Common myeloid progenitor, CD34-positive (primary cell): ENCODE measurements at regions not wholly inside any gene's neighbourhood (a gene's known extent, or its start where the extent isn't known, plus 50 kb on each side); places are given as distances from the start of the nearest gene placed in this dataset.

Experiments used
- CTCF ChIA-PET: fragments of 350-600 bp; sonication (Branson Sonifier 250); formaldehyde crosslinking; loops from one replicate; lab custom pipeline; 2021; ENCODE audit warnings: antibody characterized with exemption; lab: Charles Lee
- POLR2A ChIA-PET: fragments of 350-600 bp; sonication (Branson Sonifier 250); formaldehyde crosslinking; loops from one replicate; lab custom pipeline; 2021; ENCODE audit warnings: antibody characterized with exemption; lab: Charles Lee
- DNase-seq, 3 donors: peaks; one replicate each; pipeline versions ENCODE4 v3.0.0 to v3.0.0-alpha.2; 2013
- H3K27ac ChIP-seq, 2 experiments: 1 replicate in 1 of 2; 2 replicates in 1 of 2; pipeline ENCODE4 v1.7.0; 2013; ENCODE audit warnings: inconsistent platforms in 2 of 2, low read length in 2 of 2, mild to moderate bottlenecking in 2 of 2, low read depth in 1 of 2, moderate library complexity in 1 of 2; ENCODE audit not compliant: severe bottlenecking in 2 of 2, insufficient read depth in 1 of 2, poor library complexity in 1 of 2
- H3K27me3 ChIP-seq, 5 experiments: replicated peaks in 2 of 5; 1 replicate in 3 of 5; 2 replicates in 2 of 5; pipeline versions ENCODE4 v1.6.1 to v1.7.0; 2013; ENCODE audit warnings: low read length in 4 of 5, mild to moderate bottlenecking in 2 of 5, moderate library complexity in 2 of 5, inconsistent platforms in 1 of 5; ENCODE audit not compliant: insufficient read depth in 5 of 5, control insufficient read depth in 4 of 5
- H3K36me3 ChIP-seq, 4 experiments: 1 replicate in 2 of 4; 2 replicates in 2 of 4; pipeline versions ENCODE4 v1.6.1 to v1.7.0; 2013; ENCODE audit warnings: low read length in 3 of 4, control low read depth in 1 of 4, mild to moderate bottlenecking in 1 of 4; ENCODE audit not compliant: control insufficient read depth in 4 of 4, insufficient read depth in 4 of 4
- H3K4me1 ChIP-seq, 4 experiments: 1 replicate in 3 of 4; 2 replicates in 1 of 4; pipeline versions ENCODE4 v1.6.1 to v1.7.1; 2013; ENCODE audit warnings: low read length in 3 of 4, mild to moderate bottlenecking in 3 of 4, control low read depth in 1 of 4, inconsistent platforms in 1 of 4, moderate library complexity in 1 of 4; ENCODE audit not compliant: control insufficient read depth in 4 of 4, insufficient read depth in 4 of 4; ENCODE audit errors: control extremely low read depth in 1 of 4
- H3K4me3 ChIP-seq, 7 experiments: 1 replicate in 4 of 7; 2 replicates in 3 of 7; pipeline versions ENCODE4 v1.5.1 to v1.7.0; 2013; ENCODE audit warnings: mild to moderate bottlenecking in 7 of 7, low read length in 6 of 7, moderate library complexity in 6 of 7, inconsistent platforms in 2 of 7, low read depth in 2 of 7, control low read depth in 1 of 7; ENCODE audit not compliant: insufficient read depth in 4 of 7, control insufficient read depth in 1 of 7; ENCODE audit errors: extremely low read depth in 1 of 7
- H3K9me3 ChIP-seq, 5 experiments: 1 replicate in 4 of 5; 2 replicates in 1 of 5; pipeline versions ENCODE4 v1.6.1 to v1.7.1; 2013; ENCODE audit warnings: low read length in 4 of 5, mild to moderate bottlenecking in 2 of 5, inconsistent platforms in 1 of 5, low read depth in 1 of 5, moderate library complexity in 1 of 5; ENCODE audit not compliant: control insufficient read depth in 4 of 5, insufficient read depth in 2 of 5; ENCODE audit errors: control extremely low read depth in 1 of 5
- WGBS: methylation state at CpG from one replicate; pipeline ENCODE4 v1.1.5; 2013; ENCODE audit not compliant: insufficient coverage; 5-methylcytosine and 5-hydroxymethylcytosine counted together

GRCh38 chr6:15781333-15781732 is 118.5 kb upstream of the DTNBP1 start:
- H3K4me3 ChIP-seq = no peak overlapping the region
- DNase-seq = no peak
- POLR2A ChIA-PET = no interaction called here
- no peaks in the 10 kb centered on the region for H3K27me3 ChIP-seq
- no peak overlapping the region for H3K27ac ChIP-seq
- CTCF ChIA-PET = interaction anchor here (1.0 to 1.1 kb wide), 3 partner anchors 17 to 424 kb away, joined by 3 to 5 read pairs (median 3); no protein-coding TSS in a partner anchor
- WGBS = no CpG with 5 or more reads among the region's 3 CpGs
- no peaks in the 10 kb centered on the region for H3K36me3 ChIP-seq
- H3K9me3 ChIP-seq = no peaks in the 10 kb centered on the region
- no peaks in the 10 kb centered on the region for H3K4me1 ChIP-seq

GRCh38 chr6:15780437-15780836 is 117.6 kb upstream of the DTNBP1 start:
- CTCF ChIA-PET = interaction anchor here (1.1 to 1.5 kb wide), 3 partner anchors 8 to 425 kb away, joined by 3 to 5 read pairs (median 4); no protein-coding TSS in a partner anchor
- Histone ChIP-seq H3K4me1 (no peaks in the 10 kb centered on the region), H3K9me3 (no peaks in the 10 kb centered on the region), H3K27ac (no peak overlapping the region), H3K36me3 (no peaks in the 10 kb centered on the region), H3K27me3 (no peaks in the 10 kb centered on the region), H3K4me3 (no peak overlapping the region)
- POLR2A ChIA-PET = no interaction called here
- DNase-seq = no peak
- 0% methylated on average over 1 of the region's 2 CpGs for WGBS

- no peak for DNase-seq
- 97% methylated on average over 3 of the region's 3 CpGs for WGBS
- Histone ChIP-seq H3K27me3 (no peaks in the 10 kb centered on the region), H3K27ac (no peak overlapping the region), H3K36me3 (no peaks in the 10 kb centered on the region), H3K9me3 (no peaks in the 10 kb centered on the region), H3K4me3 (no peak overlapping the region), H3K4me1 (no peaks in the 10 kb centered on the region)
- CTCF ChIA-PET = interaction anchor here (1.4 to 1.5 kb wide), 2 partner anchors 9 to 88 kb away, joined by 3 to 4 read pairs; no protein-coding TSS in a partner anchor
- POLR2A ChIA-PET = no interaction called here
These were observed 116.9 kb upstream of the DTNBP1 start for GRCh38 chr6:15779726-15780125.

GRCh38 chr6:15776458-15776980 is 113.7 kb upstream of the DTNBP1 start:
- no peaks in the 10 kb centered on the region for H3K4me1 ChIP-seq
- CTCF ChIA-PET = no interaction called here
- DNase-seq = no peak
- H3K36me3 ChIP-seq = no peaks in the 10 kb centered on the region
- no CpG with 5 or more reads among the region's 2 CpGs for WGBS
- H3K27me3 ChIP-seq = no peaks in the 10 kb centered on the region
- POLR2A ChIA-PET = no interaction called here
- H3K27ac ChIP-seq = no peak overlapping the region
- no peak overlapping the region for H3K4me3 ChIP-seq
- H3K9me3 ChIP-seq = no peaks in the 10 kb centered on the region

DNA sequence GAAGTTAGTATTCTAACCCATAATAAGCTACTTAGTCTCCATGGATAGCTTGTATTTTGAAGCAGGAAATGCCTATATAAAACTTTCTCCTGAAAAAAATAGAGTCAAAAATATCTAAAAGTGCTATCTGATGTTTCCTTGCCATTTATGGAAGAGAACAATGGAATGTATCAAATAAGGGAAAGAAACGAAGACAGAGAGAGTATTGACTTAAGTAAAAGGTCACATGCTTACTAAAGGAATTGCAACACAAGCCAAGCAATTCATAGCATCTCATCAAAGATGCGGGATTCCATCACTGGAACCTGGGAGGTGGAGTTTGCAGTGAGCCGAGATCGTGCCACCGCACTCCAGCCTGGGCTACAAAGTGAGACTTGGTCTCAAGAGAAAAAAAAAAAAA is 112.9 kb upstream of the DTNBP1 start:
- POLR2A ChIA-PET = no interaction called here
- 100% methylated on average over 3 of the region's 5 CpGs for WGBS

DNA sequence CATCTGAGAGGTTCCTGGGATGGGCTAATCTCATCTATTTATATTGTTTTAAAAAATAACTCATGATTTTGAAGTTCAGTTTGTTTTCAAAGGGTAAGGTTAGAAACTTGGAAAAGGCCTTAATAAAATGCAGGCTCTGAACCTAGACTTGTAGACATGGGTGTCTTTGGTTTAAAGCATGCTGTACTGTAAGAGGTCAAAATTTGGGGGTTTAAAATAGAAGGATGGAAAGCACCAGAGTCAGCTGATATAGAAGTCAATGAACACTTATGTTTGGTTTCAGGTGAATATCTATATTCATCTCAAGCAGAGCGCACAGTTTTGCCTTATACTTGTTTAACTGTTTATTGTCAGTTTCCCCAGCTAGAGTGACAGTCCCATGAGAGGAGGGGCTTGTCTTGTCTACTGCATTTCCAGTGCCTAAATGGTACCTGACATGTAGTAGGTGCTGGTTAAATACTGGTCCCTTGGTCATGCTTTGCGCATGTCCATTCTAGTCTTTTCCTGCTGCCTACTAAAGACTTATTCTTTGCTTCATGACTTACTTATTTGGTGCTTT is 112.3 kb upstream of the DTNBP1 start:
- no peak overlapping the region for H3K4me3 ChIP-seq
- no peaks in the 10 kb centered on the region for H3K9me3 ChIP-seq
- WGBS = 89% methylated on average over 1 of the region's 2 CpGs
- no peaks in the 10 kb centered on the region for H3K36me3 ChIP-seq
- H3K27me3 ChIP-seq = no peaks in the 10 kb centered on the region
- ChIA-PET POLR2A (no interaction called here), CTCF (interaction anchor here (0.7 kb wide), 1 partner anchor 84 kb away, joined by 3 read pairs; no protein-coding TSS in a partner anchor)
- no peak for DNase-seq
- no peak overlapping the region for H3K27ac ChIP-seq
- no peaks in the 10 kb centered on the region for H3K4me1 ChIP-seq

More for the DNA sequence above, 112.9 kb upstream of the DTNBP1 start:
- CTCF ChIA-PET = no interaction called here
- Histone ChIP-seq H3K27ac (no peak overlapping the region), H3K36me3 (no peaks in the 10 kb centered on the region), H3K27me3 (no peaks in the 10 kb centered on the region), H3K9me3 (no peaks in the 10 kb centered on the region), H3K4me1 (no peaks in the 10 kb centered on the region), H3K4me3 (no peak overlapping the region)
- DNase-seq = no peak

- Histone ChIP-seq H3K27me3 (no peaks in the 10 kb centered on the region), H3K27ac (no peak overlapping the region)
- WGBS = 93% methylated on average over 3 of the region's 3 CpGs
These were observed 111.1 kb upstream of the DTNBP1 start for GRCh38 chr6:15773806-15774410.

More at GRCh38 chr6:15773806-15774410, 111.1 kb upstream of the DTNBP1 start:
- no peak for DNase-seq
- H3K4me3 ChIP-seq = no peak overlapping the region
- H3K36me3 ChIP-seq = no peaks in the 10 kb centered on the region
- CTCF ChIA-PET = no interaction called here
- no peaks in the 10 kb centered on the region for H3K9me3 ChIP-seq
- POLR2A ChIA-PET = no interaction called here
- no peaks in the 10 kb centered on the region for H3K4me1 ChIP-seq
